NOMO-1 (cell line): ENCODE measurements at regions not wholly inside any gene's neighbourhood (a gene's known extent, or its start where the extent isn't known, plus 50 kb on each side); places are given as distances from the start of the nearest gene placed in this dataset.
A peak's percentile ranks its signal among the peaks of the same experiment; 100 is the strongest.
"Not testable (repeated sequence)": the region's sequence is repeated elsewhere in the genome, so short reads cannot be mapped to it uniquely, and the experiment has no call there.

Source experiments
- DNase-seq, 2 experiments: peaks; one replicate each; lab custom pipeline; 2025; ENCODE audit not compliant: unreplicated experiment in 2 of 2; lab: John Stamatoyannopoulos, UW

DNA sequence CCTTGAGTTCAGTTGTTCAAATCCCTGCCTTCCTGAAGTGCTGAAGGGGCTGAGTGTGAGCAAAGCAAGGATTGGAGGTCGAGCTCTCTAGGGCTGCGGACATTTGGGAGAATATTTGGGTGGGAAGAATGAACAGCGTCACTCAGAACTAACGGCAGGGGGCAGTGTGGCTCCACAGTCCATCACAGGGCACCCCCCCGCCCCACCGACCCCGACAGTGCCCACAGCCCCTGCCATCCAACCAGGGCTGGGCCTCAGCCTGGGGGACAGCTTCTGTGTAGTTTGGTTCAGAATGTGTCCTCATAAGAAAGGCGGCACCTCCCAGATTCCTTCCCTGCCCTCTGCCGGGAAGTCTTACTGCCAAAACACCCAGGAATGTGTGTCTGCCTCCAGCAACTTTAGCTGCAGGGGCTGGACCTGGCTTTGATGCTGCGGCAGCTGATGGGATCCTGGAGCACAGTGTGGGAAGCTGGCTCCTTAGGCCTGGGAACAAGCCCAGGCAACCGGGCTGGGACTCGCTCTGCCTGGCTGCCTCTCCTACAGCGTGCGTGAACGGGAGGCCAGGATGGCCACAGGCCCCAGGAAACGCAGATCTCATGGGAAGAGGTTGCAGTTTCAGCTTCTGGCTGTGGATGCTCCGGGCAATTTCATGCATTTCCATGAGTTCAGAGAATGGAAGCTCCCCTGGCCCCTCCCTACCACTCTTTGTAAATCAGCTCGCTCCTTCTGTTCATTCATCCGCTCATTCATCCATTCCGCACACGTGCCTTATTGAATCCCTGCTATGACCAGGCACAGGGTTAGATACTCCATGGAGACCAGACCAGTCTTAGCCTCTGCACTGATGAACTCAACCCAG is 104.9 kb upstream of the TMPRSS2 start:
- peak in 1 of 2 experiments; percentile 3 for DNase-seq

GRCh38 chr21:41611966-41612606 is 104.1 kb upstream of the TMPRSS2 start:
- no peak for DNase-seq

DNA sequence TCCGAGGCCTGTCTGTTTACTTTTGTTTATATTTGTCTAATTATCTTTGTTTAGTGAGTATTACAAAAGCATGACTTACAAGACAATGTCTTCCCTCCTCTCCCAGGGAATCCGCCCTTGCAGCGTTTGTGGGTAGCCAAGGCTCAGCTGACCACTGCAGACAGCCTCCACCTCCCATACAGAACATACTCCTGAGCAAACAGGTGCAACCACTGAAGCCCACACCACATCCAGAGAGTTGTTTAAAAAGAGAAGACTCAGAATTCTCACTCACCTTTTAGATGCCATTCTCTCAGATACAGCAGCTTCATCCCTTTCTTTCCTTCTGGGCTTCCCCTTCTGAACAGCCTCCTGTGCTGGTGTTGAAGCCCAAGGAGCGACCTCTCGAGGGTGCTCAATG is 103.5 kb upstream of the TMPRSS2 start:
- no peak for DNase-seq

- DNase-seq = not testable (repeated sequence)
Observed at GRCh38 chr21:41610840-41611115, 102.8 kb upstream of the TMPRSS2 start.

GRCh38 chr21:41610042-41610839 is 102.3 kb upstream of the TMPRSS2 start:
- DNase-seq = peak in 1 of 2 experiments; percentile 53

- DNase-seq = no peak
Observed at GRCh38 chr21:41606706-41607105, 98.7 kb upstream of the TMPRSS2 start.

GRCh38 chr21:41605934-41606285 is 98.0 kb upstream of the TMPRSS2 start:
- DNase-seq = no peak

DNA sequence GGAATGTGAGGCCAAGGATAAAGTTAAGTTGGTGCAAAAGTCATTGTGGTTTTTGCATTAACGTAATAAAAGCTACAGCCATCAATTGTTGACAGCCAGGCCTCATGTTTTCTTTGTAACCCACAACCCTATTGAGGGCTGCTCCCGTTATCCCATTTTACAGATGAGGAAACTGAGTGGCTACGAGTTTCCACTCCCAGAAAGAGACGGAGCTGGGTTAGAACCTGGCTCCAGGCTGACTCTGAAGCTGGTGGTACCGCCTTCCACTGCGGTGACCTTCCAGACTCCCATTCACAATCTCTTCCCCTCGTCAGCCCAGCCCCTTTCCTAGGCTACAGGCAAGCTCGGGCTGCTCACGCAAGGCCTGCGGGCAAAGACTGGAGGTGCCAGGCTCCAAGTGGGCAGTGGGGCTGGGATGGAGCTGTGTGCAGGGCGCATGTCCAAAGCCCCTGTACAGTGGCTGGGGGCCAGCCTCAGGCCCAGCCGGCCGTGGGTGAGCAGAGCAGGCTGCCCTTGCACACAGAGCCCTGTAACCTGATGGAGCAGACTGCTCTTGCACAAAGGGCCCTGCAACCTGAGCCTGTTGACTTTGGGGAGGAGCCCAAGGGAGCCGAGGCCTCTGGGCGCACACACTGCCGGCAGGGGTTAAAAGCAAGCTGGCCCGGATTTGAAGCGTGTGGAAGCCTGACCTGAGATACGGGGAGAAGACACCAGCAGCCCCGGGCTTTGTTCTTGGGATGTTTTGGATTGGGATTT is 97.4 kb upstream of the TMPRSS2 start:
- DNase-seq = no peak

GRCh38 chr21:41604583-41605041 is 96.7 kb upstream of the TMPRSS2 start:
- DNase-seq = no peak

GRCh38 chr21:41603476-41603875 is 95.5 kb upstream of the TMPRSS2 start:
- DNase-seq = no peak

- no peak for DNase-seq
Observed at GRCh38 chr21:41602531-41602930, 94.6 kb upstream of the TMPRSS2 start.

DNA sequence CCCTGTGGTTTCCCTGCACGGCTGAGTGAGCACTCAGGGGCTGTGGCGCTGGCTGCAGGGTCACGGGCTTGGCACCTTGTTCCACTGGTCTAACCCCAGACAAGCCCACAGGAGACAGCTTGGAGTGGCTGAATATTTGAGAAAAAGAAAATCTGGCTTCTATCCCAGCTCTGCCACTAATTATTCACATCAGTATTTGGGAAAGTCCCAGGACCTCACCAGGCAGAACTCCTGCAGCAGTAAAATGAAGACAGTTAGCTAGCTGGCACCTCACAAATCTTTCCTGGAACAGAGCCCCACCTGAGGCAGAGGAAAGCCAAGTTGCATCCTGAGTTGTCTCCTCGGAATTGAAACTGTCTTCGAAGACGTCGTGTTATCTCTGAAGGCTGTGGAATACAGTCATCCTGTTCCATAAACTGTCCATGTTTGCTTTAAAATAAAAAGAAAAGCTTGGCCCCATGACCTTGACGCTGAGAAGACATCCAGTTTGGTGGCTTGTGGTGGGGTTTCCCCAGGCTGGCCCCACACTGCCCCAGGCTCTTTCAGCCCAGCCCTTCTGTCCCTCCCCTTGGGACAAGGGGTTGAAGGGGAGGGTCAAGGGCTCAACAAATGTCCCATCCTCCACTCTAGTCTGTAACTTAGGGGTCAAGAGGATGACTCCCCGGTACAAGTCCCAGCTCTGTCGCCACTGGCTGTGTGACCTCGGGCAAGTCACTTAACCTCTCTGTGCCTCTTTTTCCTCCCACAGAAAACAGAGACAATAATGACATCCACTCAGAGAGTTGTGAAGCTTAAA is 93.8 kb upstream of the TMPRSS2 start:
- no peak for DNase-seq

DNA sequence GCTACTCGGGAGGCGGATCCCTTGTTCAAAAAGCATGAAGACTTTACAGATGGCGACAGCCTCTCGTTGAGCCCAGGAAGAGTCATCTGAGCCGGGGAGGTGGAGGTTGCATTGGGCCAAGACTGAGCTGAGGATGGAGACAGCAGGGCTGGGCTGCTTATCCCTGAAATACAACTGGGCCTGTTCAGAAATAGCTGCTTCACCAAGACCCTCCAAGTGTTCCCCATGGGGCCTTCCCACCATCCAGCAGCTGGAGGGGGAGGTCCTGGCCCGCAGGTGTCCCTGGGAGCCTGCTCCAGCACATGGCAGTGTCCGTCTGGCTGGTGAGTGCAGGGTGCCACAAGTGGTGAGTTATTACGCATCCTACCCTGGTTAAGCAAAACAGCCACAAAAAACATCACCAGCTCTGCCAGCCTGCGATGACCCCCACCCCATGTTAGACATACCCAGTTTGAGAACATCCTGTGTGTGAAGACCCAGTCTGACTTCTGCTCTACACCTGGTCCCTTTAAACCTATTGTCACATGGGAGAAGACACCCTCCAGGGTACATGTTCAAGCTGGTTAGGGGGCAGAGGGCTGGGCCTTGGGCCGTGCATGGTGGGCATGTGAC is 93.1 kb upstream of the TMPRSS2 start:
- DNase-seq = no peak

DNA sequence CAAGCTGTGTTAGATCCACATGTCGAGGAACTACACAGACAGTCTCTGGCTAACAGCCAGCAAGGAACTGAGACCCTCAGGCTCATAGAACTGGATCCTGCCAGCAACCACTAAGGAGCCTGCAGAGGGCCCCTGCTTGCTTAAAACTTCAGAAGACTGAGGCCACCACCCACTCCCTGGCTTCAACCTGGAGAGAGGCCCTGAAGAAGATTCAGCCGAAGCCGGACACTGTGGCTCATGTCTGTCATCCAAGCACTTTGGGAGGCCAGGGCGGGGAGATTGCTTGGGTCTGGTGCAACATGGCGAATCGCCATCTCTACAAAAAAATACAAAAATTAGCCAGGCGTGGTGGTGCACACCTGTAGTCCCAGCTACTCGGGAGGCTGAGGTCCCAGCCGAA is 92.6 kb upstream of the TMPRSS2 start:
- DNase-seq = no peak

DNA sequence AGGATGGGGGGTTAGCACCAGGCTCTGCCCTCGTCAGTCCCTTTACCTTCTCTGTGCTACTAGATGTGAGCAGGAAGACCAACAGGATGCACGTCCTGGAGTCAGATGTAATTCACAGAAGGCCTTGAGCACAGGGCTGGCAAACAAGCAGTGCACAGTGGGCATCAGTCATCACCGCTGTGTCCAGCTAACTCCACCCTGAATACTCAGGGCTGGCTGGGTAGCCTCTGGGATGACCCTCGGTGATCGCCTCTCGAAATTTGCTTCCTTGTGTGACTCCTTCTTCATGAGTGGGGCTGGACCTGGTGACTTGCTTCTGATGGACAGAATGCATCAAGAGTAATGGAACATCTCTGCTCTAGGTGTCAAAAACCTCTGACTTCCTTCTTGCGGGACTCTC is 92.2 kb upstream of the TMPRSS2 start:
- DNase-seq = no peak

DNA sequence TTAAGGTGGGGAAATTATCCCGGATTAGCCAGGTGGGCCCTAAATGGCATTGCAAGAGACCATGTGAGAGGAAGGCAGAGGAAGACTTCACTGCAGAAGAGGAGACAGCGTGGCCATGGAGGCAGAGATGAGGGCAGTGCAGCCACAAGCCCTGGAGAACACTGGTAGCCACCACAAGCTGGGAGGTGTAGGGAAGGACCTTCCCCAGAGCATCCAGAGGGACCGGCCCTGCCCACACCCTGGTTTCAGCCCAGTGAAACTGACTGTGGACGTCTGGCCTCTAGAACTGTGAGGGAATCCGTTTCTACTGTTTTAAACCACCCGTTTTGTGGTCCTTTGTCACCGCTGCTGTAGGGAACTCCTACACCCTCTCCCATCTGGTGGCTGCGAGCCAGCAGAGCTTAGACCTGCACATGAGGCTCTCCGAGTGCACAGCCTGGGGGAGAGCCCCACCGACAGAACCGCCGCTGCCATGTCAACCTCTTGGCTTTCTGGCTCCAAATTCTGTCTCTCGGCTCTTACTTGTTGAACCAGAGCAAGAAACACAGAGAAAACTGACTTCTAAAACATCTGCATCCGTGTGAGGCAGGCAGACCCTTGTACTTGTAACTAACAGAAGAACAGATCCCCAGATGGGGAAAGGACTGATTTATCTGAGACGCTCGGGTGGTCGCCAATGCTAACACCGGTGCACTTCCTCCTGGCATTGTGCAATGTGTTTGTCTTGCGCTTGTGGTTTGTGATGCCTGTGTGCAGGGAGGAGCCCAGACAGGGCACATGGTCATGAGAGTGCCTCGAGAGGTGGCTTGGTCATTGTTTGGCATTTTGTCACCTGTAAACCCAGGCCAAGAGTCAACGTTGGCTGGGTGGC is 90.8 kb upstream of the TMPRSS2 start:
- peak in 1 of 2 experiments; percentile 1 for DNase-seq

DNA sequence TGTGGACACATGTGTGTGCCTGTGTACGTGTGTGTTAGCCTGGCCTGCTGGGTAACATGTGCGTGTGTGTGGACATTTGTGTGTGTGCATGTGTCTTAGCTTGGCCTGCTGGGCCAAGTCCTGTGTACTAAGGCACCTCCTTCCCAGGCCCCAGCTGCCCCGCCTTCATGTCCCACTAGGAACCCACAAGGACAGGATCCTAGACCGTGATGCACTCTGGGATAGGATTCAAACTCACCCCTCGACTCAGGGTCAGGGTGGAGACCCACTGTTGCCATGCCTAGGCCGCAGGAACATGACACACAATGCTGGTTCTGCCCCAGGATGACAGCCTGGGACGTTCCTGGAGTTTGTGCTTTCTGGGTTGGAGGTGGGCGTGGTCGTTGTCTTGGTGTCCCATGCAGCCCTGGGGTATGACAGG is 89.9 kb upstream of the TMPRSS2 start:
- DNase-seq = no peak

DNA sequence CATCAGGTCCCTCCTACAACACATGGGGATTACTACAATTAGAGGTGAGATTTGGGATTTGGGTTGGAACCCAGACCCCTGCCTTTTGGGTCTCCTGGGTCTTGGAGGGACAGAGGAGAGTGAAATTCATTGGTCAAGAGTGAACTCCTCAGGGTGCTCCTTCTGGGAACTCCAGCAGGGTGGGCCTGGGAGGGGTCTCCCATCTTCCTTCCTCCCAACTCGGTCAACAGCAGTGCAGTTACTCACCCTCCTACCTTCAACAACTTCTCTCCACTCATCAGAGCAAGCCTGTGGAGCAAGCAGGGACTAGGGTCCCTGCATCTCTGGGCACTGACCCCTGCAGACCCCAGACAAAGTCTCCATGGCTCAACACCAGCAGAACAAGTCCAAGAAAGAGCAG is 89.3 kb upstream of the TMPRSS2 start:
- no peak for DNase-seq
